ENCODE measurements at regions not wholly inside any gene's neighbourhood (a gene's known extent, or its start where the extent isn't known, plus 50 kb on each side); places are given as distances from the start of the nearest gene placed in this dataset.

DNA sequence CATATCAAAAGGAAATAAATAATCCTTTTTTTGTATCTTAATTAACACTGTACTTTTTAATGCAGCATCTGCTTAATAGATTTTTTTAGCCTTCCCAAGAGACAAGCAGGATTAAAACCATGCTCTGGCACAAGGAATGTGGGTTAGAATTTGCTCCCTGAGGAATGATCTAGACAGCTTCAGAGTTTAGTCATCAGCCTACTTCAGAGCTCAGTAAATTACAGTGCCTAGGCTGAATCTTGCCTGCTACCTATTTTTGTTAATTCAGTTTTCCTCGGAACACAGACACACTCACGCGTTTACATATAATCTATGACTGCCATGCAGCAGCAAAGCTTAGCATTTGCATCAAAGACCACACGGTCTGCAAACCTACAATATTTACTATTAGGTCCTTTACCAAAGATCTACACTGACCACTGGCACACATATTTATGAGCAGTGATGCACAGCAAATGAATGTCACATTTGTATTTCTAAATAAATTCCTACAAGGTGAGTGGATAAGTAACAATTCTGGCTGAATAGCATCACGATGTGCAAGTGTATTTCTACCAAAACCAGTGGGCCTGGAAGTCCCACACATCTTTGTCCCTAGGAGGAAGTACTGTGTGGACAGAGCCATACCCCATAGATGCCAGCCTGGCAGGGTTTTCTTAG, 309.8 kb upstream of the TMEM132C start:
- DNase-seq (ENCODE audit: low spot score): no peak
- no peaks in the 10 kb centered on the region for H3K9me3 ChIP-seq (ENCODE audit: low read length)
- intact Hi-C loops (cut with micrococcal nuclease; ENCODE audit: unreplicated experiment): no loop called here
- no peaks in the 10 kb centered on the region for H4K20me1 ChIP-seq (ENCODE audit: insufficient read depth, low read length)
- no peaks in the 10 kb centered on the region for H3K36me3 ChIP-seq (ENCODE audit: insufficient read depth, low read length)
- no peak overlapping the region for H2AFZ ChIP-seq (ENCODE audit: low read length)
- POLR2A ChIA-PET: no interaction called here
- H3K27ac ChIP-seq (ENCODE audit: low read depth, low read length, poor library complexity, severe bottlenecking): no peak overlapping the region
- H3K9me2 ChIP-seq (ENCODE audit: insufficient read depth, low read length): no peaks in the 10 kb centered on the region
- no peak overlapping the region for H3K4me3 ChIP-seq (ENCODE audit: low read depth, low read length, poor library complexity, severe bottlenecking)
- no peaks in the 10 kb centered on the region for H3K79me2 ChIP-seq (ENCODE audit: insufficient read depth, low read depth, low read length)
- CTCF ChIA-PET (ENCODE audit: unreplicated experiment): no interaction called here
- BruUV-seq (replicated peaks): no TSS peak
- H3K4me2 ChIP-seq (ENCODE audit: low read length): no peak overlapping the region
- TF ChIP-seq, protein P1, sequence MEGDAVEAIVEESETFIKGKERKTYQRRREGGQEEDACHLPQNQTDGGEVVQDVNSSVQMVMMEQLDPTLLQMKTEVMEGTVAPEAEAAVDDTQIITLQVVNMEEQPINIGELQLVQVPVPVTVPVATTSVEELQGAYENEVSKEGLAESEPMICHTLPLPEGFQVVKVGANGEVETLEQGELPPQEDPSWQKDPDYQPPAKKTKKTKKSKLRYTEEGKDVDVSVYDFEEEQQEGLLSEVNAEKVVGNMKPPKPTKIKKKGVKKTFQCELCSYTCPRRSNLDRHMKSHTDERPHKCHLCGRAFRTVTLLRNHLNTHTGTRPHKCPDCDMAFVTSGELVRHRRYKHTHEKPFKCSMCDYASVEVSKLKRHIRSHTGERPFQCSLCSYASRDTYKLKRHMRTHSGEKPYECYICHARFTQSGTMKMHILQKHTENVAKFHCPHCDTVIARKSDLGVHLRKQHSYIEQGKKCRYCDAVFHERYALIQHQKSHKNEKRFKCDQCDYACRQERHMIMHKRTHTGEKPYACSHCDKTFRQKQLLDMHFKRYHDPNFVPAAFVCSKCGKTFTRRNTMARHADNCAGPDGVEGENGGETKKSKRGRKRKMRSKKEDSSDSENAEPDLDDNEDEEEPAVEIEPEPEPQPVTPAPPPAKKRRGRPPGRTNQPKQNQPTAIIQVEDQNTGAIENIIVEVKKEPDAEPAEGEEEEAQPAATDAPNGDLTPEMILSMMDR (conservative IDR thresholded peaks at IDR 0.05; ENCODE audit: low read length): no peak
- no peak for TF ChIP-seq EZH2phosphoT487 (IDR thresholded peaks at IDR 0.05; ENCODE audit: borderline replicate concordance, low read depth, low read length)
- no peaks in the 10 kb centered on the region for H3K4me1 ChIP-seq (ENCODE audit: insufficient read depth, low read length, poor library complexity, severe bottlenecking)

DNA sequence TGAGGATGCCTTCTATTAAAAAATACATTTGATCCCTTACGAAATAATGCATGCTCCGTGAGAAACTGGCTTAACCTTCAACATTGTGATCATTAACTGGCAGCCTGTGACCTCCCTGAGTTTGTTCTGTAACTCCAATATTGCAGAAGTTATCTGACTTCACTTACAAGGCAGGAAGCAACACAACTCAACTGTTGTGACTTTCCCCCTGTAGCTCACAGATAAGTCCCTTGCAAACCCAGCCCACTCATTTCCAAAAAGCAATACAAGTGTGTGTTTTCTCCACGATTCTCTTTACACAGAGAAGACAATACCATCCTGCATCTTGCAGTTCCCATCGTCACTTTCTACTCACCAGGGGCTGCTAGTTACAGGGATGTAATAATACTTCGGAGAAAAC, 304.7 kb upstream of the TMEM132C start:
- TF ChIP-seq EZH2phosphoT487 (IDR thresholded peaks at IDR 0.05; ENCODE audit: borderline replicate concordance, low read depth, low read length): no peak
- TF ChIP-seq, protein P1 (conservative IDR thresholded peaks at IDR 0.05; ENCODE audit: low read length): no peak
- no peaks in the 10 kb centered on the region for H3K9me2 ChIP-seq (ENCODE audit: insufficient read depth, low read length)
- H4K20me1 ChIP-seq (ENCODE audit: insufficient read depth, low read length): no peaks in the 10 kb centered on the region
- POLR2A ChIA-PET: no interaction called here
- no peaks in the 10 kb centered on the region for H3K9me3 ChIP-seq (ENCODE audit: low read length)
- no peak overlapping the region for H3K27ac ChIP-seq (ENCODE audit: low read depth, low read length, poor library complexity, severe bottlenecking)
- intact Hi-C loops (cut with micrococcal nuclease; ENCODE audit: unreplicated experiment): no loop called here
- no TSS peak for BruUV-seq (replicated peaks)
- CTCF ChIA-PET (ENCODE audit: unreplicated experiment): no interaction called here
- H2AFZ ChIP-seq (ENCODE audit: low read length): no peak overlapping the region
- no peaks in the 10 kb centered on the region for H3K4me1 ChIP-seq (ENCODE audit: insufficient read depth, low read length, poor library complexity, severe bottlenecking)
- H3K79me2 ChIP-seq (ENCODE audit: insufficient read depth, low read depth, low read length): no peaks in the 10 kb centered on the region
- no peak overlapping the region for H3K4me2 ChIP-seq (ENCODE audit: low read length)
- no peak overlapping the region for H3K4me3 ChIP-seq (ENCODE audit: low read depth, low read length, poor library complexity, severe bottlenecking)
- no peaks in the 10 kb centered on the region for H3K36me3 ChIP-seq (ENCODE audit: insufficient read depth, low read length)
- no peak for DNase-seq (ENCODE audit: low spot score)

DNA sequence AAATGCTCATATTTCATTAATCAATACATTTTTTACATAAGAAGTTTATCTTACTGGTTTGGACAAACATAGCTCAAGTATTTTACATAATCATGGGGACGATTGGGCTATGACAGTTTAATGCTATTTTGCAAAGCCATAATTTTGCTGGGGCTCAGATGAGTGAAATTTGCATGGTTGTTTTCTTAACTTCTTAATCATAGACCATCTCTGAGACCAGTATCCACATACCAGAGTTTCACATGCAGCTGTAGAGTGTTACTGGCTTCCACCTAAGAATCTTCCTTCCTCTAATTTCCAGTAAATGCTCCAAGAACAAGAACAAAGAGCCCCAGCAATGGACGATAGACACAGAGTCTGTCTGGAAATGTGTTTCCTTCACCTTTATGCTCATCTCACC, 303.0 kb upstream of the TMEM132C start:
- Histone ChIP-seq H3K27ac (ENCODE audit: low read depth, low read length, poor library complexity, severe bottlenecking) (no peak overlapping the region), H3K4me1 (ENCODE audit: insufficient read depth, low read length, poor library complexity, severe bottlenecking) (no peaks in the 10 kb centered on the region), H3K79me2 (ENCODE audit: insufficient read depth, low read depth, low read length) (no peaks in the 10 kb centered on the region), H3K36me3 (ENCODE audit: insufficient read depth, low read length) (no peaks in the 10 kb centered on the region), H3K4me3 (ENCODE audit: low read depth, low read length, poor library complexity, severe bottlenecking) (no peak overlapping the region), H4K20me1 (ENCODE audit: insufficient read depth, low read length) (no peaks in the 10 kb centered on the region), H3K9me2 (ENCODE audit: insufficient read depth, low read length) (no peaks in the 10 kb centered on the region), H2AFZ (ENCODE audit: low read length) (no peak overlapping the region), H3K9me3 (ENCODE audit: low read length) (no peaks in the 10 kb centered on the region), H3K4me2 (ENCODE audit: low read length) (no peak overlapping the region)
- ChIA-PET POLR2A (interaction anchor here (1.0 kb wide), 1 partner anchor 22 kb away, joined by 3 read pairs; no protein-coding TSS in a partner anchor), CTCF (ENCODE audit: unreplicated experiment) (no interaction called here)
- DNase-seq (ENCODE audit: low spot score): no peak
- intact Hi-C loops (cut with micrococcal nuclease; ENCODE audit: unreplicated experiment): no loop called here
- no peak for TF ChIP-seq EZH2phosphoT487 (IDR thresholded peaks at IDR 0.05; ENCODE audit: borderline replicate concordance, low read depth, low read length)
- TF ChIP-seq, protein P1 (conservative IDR thresholded peaks at IDR 0.05; ENCODE audit: low read length): no peak
- no TSS peak for BruUV-seq (replicated peaks)
